ENCODE measurements at regions not wholly inside any gene's neighbourhood (a gene's known extent, or its start where the extent isn't known, plus 50 kb on each side); places are given as distances from the start of the nearest gene placed in this dataset.

GRCh38 chr14:62592877-62593276 lies 452.4 kb downstream of the KCNH5 start:
- peaks cover 22% of the 10 kb centered on the region for H3K9me3 Mint-ChIP-seq

GRCh38 chr14:62597143-62597542 lies 448.1 kb downstream of the KCNH5 start:
- no peak for DNase-seq (ENCODE audit: low spot score)
- Mint-ChIP-seq H3K4me1 (ENCODE audit: low read depth) (no peaks in the 10 kb centered on the region), H3K27me3 (ENCODE audit: low read depth) (no peaks in the 10 kb centered on the region), H3K4me3 (no peak overlapping the region), H3K36me3 (ENCODE audit: low read depth) (no peaks in the 10 kb centered on the region), H3K9me3 (peaks cover 37% of the 10 kb centered on the region), H3K27ac (no peak overlapping the region)

More at GRCh38 chr14:62592877-62593276, 452.4 kb downstream of the KCNH5 start:
- no peaks in the 10 kb centered on the region for H3K27me3 Mint-ChIP-seq (ENCODE audit: low read depth)
- no peak for DNase-seq (ENCODE audit: low spot score)
- H3K4me1 Mint-ChIP-seq (ENCODE audit: low read depth): no peaks in the 10 kb centered on the region
- no peaks in the 10 kb centered on the region for H3K36me3 Mint-ChIP-seq (ENCODE audit: low read depth)
- H3K27ac Mint-ChIP-seq: no peak overlapping the region
- no peak overlapping the region for H3K4me3 Mint-ChIP-seq

- H3K36me3 Mint-ChIP-seq (ENCODE audit: low read depth): no peaks in the 10 kb centered on the region
- H3K27ac Mint-ChIP-seq: no peak overlapping the region
- no peak overlapping the region for H3K4me3 Mint-ChIP-seq
- no peaks in the 10 kb centered on the region for H3K27me3 Mint-ChIP-seq (ENCODE audit: low read depth)
- no peak for DNase-seq (ENCODE audit: low spot score)
- H3K4me1 Mint-ChIP-seq (ENCODE audit: low read depth): no peaks in the 10 kb centered on the region
- peaks cover 30% of the 10 kb centered on the region for H3K9me3 Mint-ChIP-seq
These were observed 445.5 kb downstream of the KCNH5 start for GRCh38 chr14:62599616-62600385.

GRCh38 chr14:62602712-62603111 lies 442.5 kb downstream of the KCNH5 start:
- no peaks in the 10 kb centered on the region for H3K27me3 Mint-ChIP-seq (ENCODE audit: low read depth)
- H3K4me3 Mint-ChIP-seq: no peak overlapping the region
- H3K4me1 Mint-ChIP-seq (ENCODE audit: low read depth): no peaks in the 10 kb centered on the region
- no peak overlapping the region for H3K27ac Mint-ChIP-seq
- DNase-seq (ENCODE audit: low spot score): no peak
- peaks cover 28% of the 10 kb centered on the region for H3K9me3 Mint-ChIP-seq
- no peaks in the 10 kb centered on the region for H3K36me3 Mint-ChIP-seq (ENCODE audit: low read depth)

- H3K9me3 Mint-ChIP-seq: peaks cover 26% of the 10 kb centered on the region
- H3K27ac Mint-ChIP-seq: no peak overlapping the region
- H3K4me3 Mint-ChIP-seq: no peak overlapping the region
- H3K4me1 Mint-ChIP-seq (ENCODE audit: low read depth): no peaks in the 10 kb centered on the region
- no peaks in the 10 kb centered on the region for H3K36me3 Mint-ChIP-seq (ENCODE audit: low read depth)
- no peaks in the 10 kb centered on the region for H3K27me3 Mint-ChIP-seq (ENCODE audit: low read depth)
- DNase-seq (ENCODE audit: low spot score): no peak
These were observed 440.7 kb downstream of the KCNH5 start for GRCh38 chr14:62604524-62604923.

GRCh38 chr14:62614122-62614521 lies 431.1 kb downstream of the KCNH5 start:
- H3K9me3 Mint-ChIP-seq: peaks cover 3% of the 10 kb centered on the region
- no peaks in the 10 kb centered on the region for H3K27me3 Mint-ChIP-seq (ENCODE audit: low read depth)
- no peak for DNase-seq (ENCODE audit: low spot score)
- H3K27ac Mint-ChIP-seq: no peak overlapping the region
- H3K4me3 Mint-ChIP-seq: no peak overlapping the region
- no peaks in the 10 kb centered on the region for H3K4me1 Mint-ChIP-seq (ENCODE audit: low read depth)
- H3K36me3 Mint-ChIP-seq (ENCODE audit: low read depth): no peaks in the 10 kb centered on the region

GRCh38 chr14:62616668-62617067 lies 428.6 kb downstream of the KCNH5 start:
- no peaks in the 10 kb centered on the region for H3K4me1 Mint-ChIP-seq (ENCODE audit: low read depth)
- H3K36me3 Mint-ChIP-seq (ENCODE audit: low read depth): no peaks in the 10 kb centered on the region
- H3K27me3 Mint-ChIP-seq (ENCODE audit: low read depth): no peaks in the 10 kb centered on the region
- DNase-seq (ENCODE audit: low spot score): no peak
- peaks cover 8% of the 10 kb centered on the region for H3K9me3 Mint-ChIP-seq
- H3K4me3 Mint-ChIP-seq: no peak overlapping the region
- H3K27ac Mint-ChIP-seq: no peak overlapping the region

- Mint-ChIP-seq H3K27ac (no peak overlapping the region), H3K36me3 (ENCODE audit: low read depth) (no peaks in the 10 kb centered on the region), H3K4me3 (no peak overlapping the region), H3K9me3 (peaks cover 30% of the 10 kb centered on the region), H3K27me3 (ENCODE audit: low read depth) (no peaks in the 10 kb centered on the region), H3K4me1 (ENCODE audit: low read depth) (no peaks in the 10 kb centered on the region)
- DNase-seq (ENCODE audit: low spot score): no peak
These were observed 418.8 kb downstream of the KCNH5 start for GRCh38 chr14:62626416-62626815.

GRCh38 chr14:62629176-62629725 lies 416.0 kb downstream of the KCNH5 start:
- Mint-ChIP-seq H3K27me3 (ENCODE audit: low read depth) (no peaks in the 10 kb centered on the region), H3K4me1 (ENCODE audit: low read depth) (no peaks in the 10 kb centered on the region), H3K4me3 (no peak overlapping the region), H3K36me3 (ENCODE audit: low read depth) (no peaks in the 10 kb centered on the region), H3K27ac (no peak overlapping the region), H3K9me3 (peaks cover 32% of the 10 kb centered on the region)
- DNase-seq (ENCODE audit: low spot score): no peak

- no peak overlapping the region for H3K27ac Mint-ChIP-seq
- no peaks in the 10 kb centered on the region for H3K36me3 Mint-ChIP-seq (ENCODE audit: low read depth)
- H3K4me3 Mint-ChIP-seq: no peak overlapping the region
- peaks cover 41% of the 10 kb centered on the region for H3K9me3 Mint-ChIP-seq
- H3K4me1 Mint-ChIP-seq (ENCODE audit: low read depth): no peaks in the 10 kb centered on the region
- no peak for DNase-seq (ENCODE audit: low spot score)
- H3K27me3 Mint-ChIP-seq (ENCODE audit: low read depth): no peaks in the 10 kb centered on the region
These were observed 414.1 kb downstream of the KCNH5 start for GRCh38 chr14:62631176-62631575.

- Mint-ChIP-seq H3K27ac (no peak overlapping the region), H3K36me3 (ENCODE audit: low read depth) (no peaks in the 10 kb centered on the region), H3K9me3 (peaks cover 37% of the 10 kb centered on the region), H3K27me3 (ENCODE audit: low read depth) (no peaks in the 10 kb centered on the region), H3K4me3 (no peak overlapping the region), H3K4me1 (ENCODE audit: low read depth) (no peaks in the 10 kb centered on the region)
- DNase-seq (ENCODE audit: low spot score): no peak
These were observed 412.5 kb downstream of the KCNH5 start for GRCh38 chr14:62632771-62633170.

GRCh38 chr14:62645649-62646048 lies 399.6 kb downstream of the KCNH5 start:
- H3K27me3 Mint-ChIP-seq (ENCODE audit: low read depth): no peaks in the 10 kb centered on the region

More at GRCh38 chr14:62645649-62646048, 399.6 kb downstream of the KCNH5 start:
- no peak for DNase-seq (ENCODE audit: low spot score)
- Mint-ChIP-seq H3K9me3 (peaks cover 5% of the 10 kb centered on the region), H3K4me3 (no peak overlapping the region), H3K27ac (no peak overlapping the region), H3K4me1 (ENCODE audit: low read depth) (no peaks in the 10 kb centered on the region), H3K36me3 (ENCODE audit: low read depth) (no peaks in the 10 kb centered on the region)

Measured in T-helper 2 cell treated with Interferon-gamma antibody and Interleukin-4, amounts not matched to agents 5 μg/mL and 100 μg/mL, for 36 hours (primary cell).